Endodermal cell (in vitro differentiated cells): ENCODE measurements at regions not wholly inside any gene's neighbourhood (a gene's known extent, or its start where the extent isn't known, plus 50 kb on each side); places are given as distances from the start of the nearest gene placed in this dataset.

Source experiments
- DNase-seq: peaks from one replicate; pipeline ENCODE4 v3.0.0-alpha.2; 2017
- H3K27ac ChIP-seq: 2 replicates; pipeline ENCODE4 v1.5.1; 2013; ENCODE audit warnings: mild to moderate bottlenecking, low read depth, low read length, moderate library complexity
- H3K27me3 ChIP-seq: 2 replicates; pipeline ENCODE4 v1.6.1; 2013; ENCODE audit warnings: mild to moderate bottlenecking, low read length, moderate library complexity; ENCODE audit not compliant: insufficient read depth, control insufficient read depth, poor library complexity, severe bottlenecking
- H3K36me3 ChIP-seq: 2 replicates; pipeline ENCODE4 v1.7.0; 2013; ENCODE audit warnings: mild to moderate bottlenecking, low read length, moderate library complexity; ENCODE audit not compliant: control insufficient read depth, insufficient read depth
- H3K4me1 ChIP-seq: one replicate; pipeline ENCODE4 v1.7.0; 2013; ENCODE audit warnings: low read length; ENCODE audit not compliant: control insufficient read depth, insufficient read depth
- H3K4me3 ChIP-seq: 2 replicates; pipeline ENCODE4 v1.5.1; 2013; ENCODE audit warnings: mild to moderate bottlenecking, low read length, moderate library complexity
- H3K9ac ChIP-seq: 2 replicates; pipeline ENCODE4 v1.6.1; 2013; ENCODE audit warnings: mild to moderate bottlenecking, low read length, moderate library complexity; ENCODE audit not compliant: poor library complexity, severe bottlenecking; ENCODE audit errors: extremely low read depth
- H3K9me3 ChIP-seq: 2 replicates; pipeline ENCODE4 v1.6.1; 2013; ENCODE audit warnings: mild to moderate bottlenecking, low read length, moderate library complexity; ENCODE audit not compliant: control insufficient read depth
- H3K27ac Mint-ChIP-seq: 2 replicates; pipeline ENCODE4 v1.8.0; 2020; ENCODE audit warnings: mixed read lengths
- H3K27me3 Mint-ChIP-seq: 2 replicates; pipeline ENCODE4 v1.8.0; 2021; ENCODE audit warnings: mild to moderate bottlenecking, mixed read lengths; ENCODE audit not compliant: insufficient read depth
- H3K36me3 Mint-ChIP-seq: 2 replicates; pipeline ENCODE4 v1.8.0; 2020; ENCODE audit warnings: low read depth, mixed read lengths
- H3K4me1 Mint-ChIP-seq: 2 replicates; pipeline ENCODE4 v1.8.0; 2020; ENCODE audit warnings: mixed read lengths
- H3K4me3 Mint-ChIP-seq: 2 replicates; pipeline ENCODE4 v1.8.0; 2020; ENCODE audit warnings: mild to moderate bottlenecking, moderate library complexity, mixed read lengths
- H3K9me3 Mint-ChIP-seq: 2 replicates; pipeline ENCODE4 v1.8.0; 2020; ENCODE audit warnings: mild to moderate bottlenecking, mixed read lengths
- CTCF ChIP-seq: fragments of 200-600 bp; sonication (generic); conservative IDR thresholded peaks from 2 replicates; pipeline ENCODE4 v1.5.0; 2021; ENCODE audit warnings: antibody characterized with exemption, mild to moderate bottlenecking
- WGBS, 2 experiments: methylation state at CpG; one replicate each; pipeline versions ENCODE4 v1.1.5 to v1.1.7; 2013; ENCODE audit warnings: missing lambda C conversion rate in 2 of 2, mixed read lengths in 1 of 2; ENCODE audit not compliant: insufficient coverage in 1 of 2, insufficient read length in 1 of 2; 5-methylcytosine and 5-hydroxymethylcytosine counted together

DNA sequence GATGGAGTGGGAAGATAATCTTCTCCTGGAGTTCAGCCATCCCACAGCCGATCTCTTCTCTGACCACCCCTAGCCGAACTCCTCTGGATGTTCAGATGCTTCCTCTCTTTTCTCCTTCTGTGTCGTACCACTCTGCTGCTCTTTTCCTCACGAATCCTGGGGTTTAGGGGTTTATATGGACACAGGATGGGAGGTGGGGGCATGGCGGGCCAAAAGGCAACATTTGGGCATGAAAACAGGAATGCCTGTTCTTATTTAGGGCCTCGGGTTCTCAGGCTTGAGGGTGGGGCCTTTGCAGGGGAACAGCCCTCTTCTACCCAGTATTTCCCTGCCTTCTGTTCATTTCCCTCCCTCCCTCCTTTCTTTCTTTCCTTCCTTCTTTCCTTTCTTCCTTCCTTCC lies 112.7 kb downstream of the SLC35B3 start:
- Mint-ChIP-seq H3K27me3 (no peaks in the 10 kb centered on the region), H3K9me3 (no peaks in the 10 kb centered on the region), H3K4me1 (no peaks in the 10 kb centered on the region), H3K27ac (no peak overlapping the region), H3K36me3 (no peaks in the 10 kb centered on the region), H3K4me3 (no peak overlapping the region)
- Histone ChIP-seq H3K4me1 (no peaks in the 10 kb centered on the region), H3K27me3 (no peaks in the 10 kb centered on the region), H3K9me3 (no peaks in the 10 kb centered on the region), H3K9ac (no peak overlapping the region), H3K27ac (no peak overlapping the region), H3K36me3 (no peaks in the 10 kb centered on the region), H3K4me3 (no peak overlapping the region)
- 89 to 100% methylated on average over 1 to 5 of the region's 6 CpGs for WGBS, 2 experiments
- DNase-seq, result no peak
- TF ChIP-seq CTCF, result no peak

GRCh38 chr6:8321671-8322404 lies 113.5 kb downstream of the SLC35B3 start:
- no peaks in the 10 kb centered on the region for H3K36me3 ChIP-seq
- no peak overlapping the region for H3K27ac ChIP-seq
- no peaks in the 10 kb centered on the region for H3K9me3 ChIP-seq
- WGBS, 2 experiments, result 95 to 100% methylated on average over 2 to 3 of the region's 3 CpGs
- H3K36me3 Mint-ChIP-seq, result no peaks in the 10 kb centered on the region
- TF ChIP-seq CTCF, result no peak
- H3K4me3 Mint-ChIP-seq, result no peak overlapping the region
- no peak overlapping the region for H3K4me3 ChIP-seq
- no peaks in the 10 kb centered on the region for H3K27me3 ChIP-seq
- no peak for DNase-seq
- no peak overlapping the region for H3K27ac Mint-ChIP-seq
- H3K27me3 Mint-ChIP-seq, result no peaks in the 10 kb centered on the region
- no peaks in the 10 kb centered on the region for H3K4me1 Mint-ChIP-seq
- no peak overlapping the region for H3K9ac ChIP-seq
- no peaks in the 10 kb centered on the region for H3K9me3 Mint-ChIP-seq
- H3K4me1 ChIP-seq, result no peaks in the 10 kb centered on the region

GRCh38 chr6:8315154-8315553 lies 120.2 kb downstream of the SLC35B3 start:
- no peak for DNase-seq
- no peak for TF ChIP-seq CTCF
- Histone ChIP-seq H3K27ac (no peak overlapping the region), H3K27me3 (no peaks in the 10 kb centered on the region), H3K4me1 (no peaks in the 10 kb centered on the region), H3K9ac (no peak overlapping the region), H3K4me3 (no peak overlapping the region), H3K9me3 (no peaks in the 10 kb centered on the region), H3K36me3 (no peaks in the 10 kb centered on the region)
- Mint-ChIP-seq H3K27ac (no peak overlapping the region), H3K9me3 (peaks cover 15% of the 10 kb centered on the region), H3K4me1 (no peaks in the 10 kb centered on the region), H3K4me3 (no peak overlapping the region), H3K27me3 (no peaks in the 10 kb centered on the region), H3K36me3 (no peaks in the 10 kb centered on the region)
- WGBS, 2 experiments, result 88 to 100% methylated on average over 5 of the region's 5 CpGs
